ENCODE measurements at regions not wholly inside any gene's neighbourhood (a gene's known extent, or its start where the extent isn't known, plus 50 kb on each side); places are given as distances from the start of the nearest gene placed in this dataset.
A peak's percentile ranks its signal among the peaks of the same experiment; 100 is the strongest.

DNA sequence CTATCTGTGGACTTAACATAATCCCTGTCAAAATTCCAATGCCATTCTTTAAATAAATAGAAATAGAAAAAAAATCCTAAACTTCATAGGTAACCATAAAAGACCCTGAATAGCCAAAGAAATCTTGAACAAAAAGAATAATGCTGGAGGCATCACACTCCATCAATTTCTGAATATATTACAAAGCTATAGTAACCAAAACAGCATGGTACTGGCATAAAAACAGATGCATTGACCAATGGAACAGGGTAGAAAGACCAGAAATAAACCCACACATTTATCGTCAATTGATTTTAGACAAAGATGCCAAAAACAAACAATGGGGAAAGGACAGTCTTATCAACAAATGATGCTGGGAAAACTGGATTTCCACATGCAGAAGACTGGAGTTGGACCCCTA is 205.7 kb downstream of the VAPA start:
- H3K4me3 Mint-ChIP-seq (ENCODE audit: unreplicated experiment): no peak overlapping the region
- H3K27me3 Mint-ChIP-seq (ENCODE audit: unreplicated experiment): peaks cover 3% of the 10 kb centered on the region
- no peak for DNase-seq
- peaks cover 5% of the 10 kb centered on the region for H3K36me3 Mint-ChIP-seq (ENCODE audit: unreplicated experiment)
- H3K9me3 Mint-ChIP-seq (ENCODE audit: unreplicated experiment): peaks cover 4% of the 10 kb centered on the region
- TF ChIP-seq, protein P1, sequence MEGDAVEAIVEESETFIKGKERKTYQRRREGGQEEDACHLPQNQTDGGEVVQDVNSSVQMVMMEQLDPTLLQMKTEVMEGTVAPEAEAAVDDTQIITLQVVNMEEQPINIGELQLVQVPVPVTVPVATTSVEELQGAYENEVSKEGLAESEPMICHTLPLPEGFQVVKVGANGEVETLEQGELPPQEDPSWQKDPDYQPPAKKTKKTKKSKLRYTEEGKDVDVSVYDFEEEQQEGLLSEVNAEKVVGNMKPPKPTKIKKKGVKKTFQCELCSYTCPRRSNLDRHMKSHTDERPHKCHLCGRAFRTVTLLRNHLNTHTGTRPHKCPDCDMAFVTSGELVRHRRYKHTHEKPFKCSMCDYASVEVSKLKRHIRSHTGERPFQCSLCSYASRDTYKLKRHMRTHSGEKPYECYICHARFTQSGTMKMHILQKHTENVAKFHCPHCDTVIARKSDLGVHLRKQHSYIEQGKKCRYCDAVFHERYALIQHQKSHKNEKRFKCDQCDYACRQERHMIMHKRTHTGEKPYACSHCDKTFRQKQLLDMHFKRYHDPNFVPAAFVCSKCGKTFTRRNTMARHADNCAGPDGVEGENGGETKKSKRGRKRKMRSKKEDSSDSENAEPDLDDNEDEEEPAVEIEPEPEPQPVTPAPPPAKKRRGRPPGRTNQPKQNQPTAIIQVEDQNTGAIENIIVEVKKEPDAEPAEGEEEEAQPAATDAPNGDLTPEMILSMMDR (IDR thresholded peaks at IDR 0.05; ENCODE audit: partially characterized antibody, unreplicated experiment): no peak
- peaks cover 44% of the 10 kb centered on the region for H3K4me1 Mint-ChIP-seq (ENCODE audit: low read depth, unreplicated experiment)
- no peak overlapping the region for H3K27ac Mint-ChIP-seq (ENCODE audit: unreplicated experiment)

- TF ChIP-seq, protein P1 (IDR thresholded peaks at IDR 0.05; ENCODE audit: partially characterized antibody, unreplicated experiment): no peak
- Mint-ChIP-seq H3K9me3 (ENCODE audit: unreplicated experiment) (peaks cover 4% of the 10 kb centered on the region), H3K27ac (ENCODE audit: unreplicated experiment) (no peak overlapping the region), H3K36me3 (ENCODE audit: unreplicated experiment) (peaks cover 5% of the 10 kb centered on the region), H3K27me3 (ENCODE audit: unreplicated experiment) (peaks cover 3% of the 10 kb centered on the region), H3K4me1 (ENCODE audit: low read depth, unreplicated experiment) (peaks cover 43% of the 10 kb centered on the region), H3K4me3 (ENCODE audit: unreplicated experiment) (no peak overlapping the region)
- DNase-seq: no peak
These were observed 206.2 kb downstream of the VAPA start for GRCh38 chr18:10119991-10120390.

GRCh38 chr18:10120622-10121021 is 206.8 kb downstream of the VAPA start:
- Mint-ChIP-seq H3K27me3 (ENCODE audit: unreplicated experiment) (peaks cover 3% of the 10 kb centered on the region), H3K27ac (ENCODE audit: unreplicated experiment) (no peak overlapping the region), H3K9me3 (ENCODE audit: unreplicated experiment) (peaks cover 4% of the 10 kb centered on the region), H3K4me3 (ENCODE audit: unreplicated experiment) (peak overlapping the region; percentile 35), H3K36me3 (ENCODE audit: unreplicated experiment) (peaks cover 5% of the 10 kb centered on the region), H3K4me1 (ENCODE audit: low read depth, unreplicated experiment) (peaks cover 41% of the 10 kb centered on the region)
- TF ChIP-seq, protein P1 (IDR thresholded peaks at IDR 0.05; ENCODE audit: partially characterized antibody, unreplicated experiment): no peak
- no peak for DNase-seq

- no peak for DNase-seq
- H3K9me3 Mint-ChIP-seq (ENCODE audit: unreplicated experiment): peaks cover 4% of the 10 kb centered on the region
- peaks cover 38% of the 10 kb centered on the region for H3K4me1 Mint-ChIP-seq (ENCODE audit: low read depth, unreplicated experiment)
- H3K27ac Mint-ChIP-seq (ENCODE audit: unreplicated experiment): no peak overlapping the region
- H3K36me3 Mint-ChIP-seq (ENCODE audit: unreplicated experiment): peaks cover 5% of the 10 kb centered on the region
- no peak overlapping the region for H3K4me3 Mint-ChIP-seq (ENCODE audit: unreplicated experiment)
- TF ChIP-seq, protein P1 (IDR thresholded peaks at IDR 0.05; ENCODE audit: partially characterized antibody, unreplicated experiment): no peak
- peaks cover 3% of the 10 kb centered on the region for H3K27me3 Mint-ChIP-seq (ENCODE audit: unreplicated experiment)
These were observed 207.2 kb downstream of the VAPA start for GRCh38 chr18:10121028-10121427.

GRCh38 chr18:10121786-10122515 is 208.1 kb downstream of the VAPA start:
- Mint-ChIP-seq H3K4me3 (ENCODE audit: unreplicated experiment) (no peak overlapping the region), H3K27me3 (ENCODE audit: unreplicated experiment) (peaks cover 3% of the 10 kb centered on the region), H3K36me3 (ENCODE audit: unreplicated experiment) (peaks cover 5% of the 10 kb centered on the region), H3K27ac (ENCODE audit: unreplicated experiment) (peak overlapping the region; percentile 22), H3K4me1 (ENCODE audit: low read depth, unreplicated experiment) (peaks cover 38% of the 10 kb centered on the region), H3K9me3 (ENCODE audit: unreplicated experiment) (peaks cover 4% of the 10 kb centered on the region)
- no peak for DNase-seq
- TF ChIP-seq, protein P1 (IDR thresholded peaks at IDR 0.05; ENCODE audit: partially characterized antibody, unreplicated experiment): no peak

Measured in glutamatergic neuron (in vitro differentiated cells).